A673 (cell line): ENCODE measurements at regions not wholly inside any gene's neighbourhood (a gene's known extent, or its start where the extent isn't known, plus 50 kb on each side); places are given as distances from the start of the nearest gene placed in this dataset.

ENCODE experiments used
- EZH2 ChIP-seq: fragments of 200-600 bp; sonication (generic); IDR thresholded peaks from 2 replicates; pipeline ENCODE4 v1.6.1; 2017; ENCODE audit warnings: borderline replicate concordance, low read depth, mild to moderate bottlenecking, mixed read lengths, antibody characterized with exemption, low read length; ENCODE audit not compliant: poor library complexity, severe bottlenecking
- TF ChIP-seq, protein P1 (sequence below): fragments of 300-800, 200-600 bp; sonication (generic); conservative IDR thresholded peaks from 2 replicates; pipeline ENCODE4 v1.5.1; 2017; ENCODE audit warnings: low read depth, mild to moderate bottlenecking, antibody characterized with exemption, low read length, moderate library complexity, mixed read lengths

DNA sequence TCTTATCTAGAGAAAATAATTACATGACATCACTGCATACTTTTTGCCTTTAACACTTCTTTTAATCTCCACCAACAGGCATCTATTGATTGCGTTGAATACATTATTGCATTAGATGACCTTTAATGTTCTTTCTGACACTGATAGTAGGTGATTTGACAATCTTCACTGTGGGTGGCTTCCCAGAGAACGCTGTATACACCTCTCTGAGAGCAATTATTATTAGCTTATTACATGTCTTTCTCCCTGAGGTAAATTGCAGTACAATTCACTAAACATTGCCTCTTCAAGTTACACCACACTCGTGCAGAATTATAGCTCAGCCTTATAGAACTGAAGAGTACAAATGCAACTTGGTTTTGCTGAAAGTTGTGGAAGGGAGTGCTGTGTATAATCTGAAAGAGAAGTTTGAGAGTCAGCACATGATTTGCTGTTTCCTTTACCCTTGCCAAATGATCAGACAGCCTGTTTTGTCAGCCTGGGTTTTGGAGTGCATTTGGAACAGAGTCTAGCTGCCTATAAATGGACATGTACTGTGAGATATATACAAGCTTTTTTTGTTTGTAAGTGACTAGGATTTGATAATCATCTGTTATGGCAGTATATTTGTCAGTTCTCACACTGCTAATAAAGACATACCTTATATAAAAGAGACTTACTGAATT is 369.2 kb downstream of the CCER1 start:
- TF ChIP-seq, protein P1, sequence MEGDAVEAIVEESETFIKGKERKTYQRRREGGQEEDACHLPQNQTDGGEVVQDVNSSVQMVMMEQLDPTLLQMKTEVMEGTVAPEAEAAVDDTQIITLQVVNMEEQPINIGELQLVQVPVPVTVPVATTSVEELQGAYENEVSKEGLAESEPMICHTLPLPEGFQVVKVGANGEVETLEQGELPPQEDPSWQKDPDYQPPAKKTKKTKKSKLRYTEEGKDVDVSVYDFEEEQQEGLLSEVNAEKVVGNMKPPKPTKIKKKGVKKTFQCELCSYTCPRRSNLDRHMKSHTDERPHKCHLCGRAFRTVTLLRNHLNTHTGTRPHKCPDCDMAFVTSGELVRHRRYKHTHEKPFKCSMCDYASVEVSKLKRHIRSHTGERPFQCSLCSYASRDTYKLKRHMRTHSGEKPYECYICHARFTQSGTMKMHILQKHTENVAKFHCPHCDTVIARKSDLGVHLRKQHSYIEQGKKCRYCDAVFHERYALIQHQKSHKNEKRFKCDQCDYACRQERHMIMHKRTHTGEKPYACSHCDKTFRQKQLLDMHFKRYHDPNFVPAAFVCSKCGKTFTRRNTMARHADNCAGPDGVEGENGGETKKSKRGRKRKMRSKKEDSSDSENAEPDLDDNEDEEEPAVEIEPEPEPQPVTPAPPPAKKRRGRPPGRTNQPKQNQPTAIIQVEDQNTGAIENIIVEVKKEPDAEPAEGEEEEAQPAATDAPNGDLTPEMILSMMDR: no peak
- TF ChIP-seq EZH2: no peak
